Tibial nerve (tissue), 3 donors: ENCODE measurements at regions not wholly inside any gene's neighbourhood (a gene's known extent, or its start where the extent isn't known, plus 50 kb on each side); places are given as distances from the start of the nearest gene placed in this dataset.

Experiments
- POLR2A ChIP-seq, 2 donors: fragments of 450-650 bp; IDR thresholded peaks; one replicate each; pipeline ENCODE4 v1.6.1; 2017; ENCODE audit warnings: antibody characterized with exemption in 2 of 2, mild to moderate bottlenecking in 2 of 2, moderate library complexity in 2 of 2
- TF ChIP-seq, protein P1 (sequence below), 5 experiments: fragments of 200-600 bp in 3 of 5; fragments of 450-650 bp in 2 of 5; sonication (generic) in 3 of 5; IDR thresholded peaks; one replicate each; pipeline ENCODE4 v1.5.1; 2016 to 2019; ENCODE audit warnings: antibody characterized with exemption in 5 of 5, mild to moderate bottlenecking in 3 of 5, moderate library complexity in 2 of 5

DNA sequence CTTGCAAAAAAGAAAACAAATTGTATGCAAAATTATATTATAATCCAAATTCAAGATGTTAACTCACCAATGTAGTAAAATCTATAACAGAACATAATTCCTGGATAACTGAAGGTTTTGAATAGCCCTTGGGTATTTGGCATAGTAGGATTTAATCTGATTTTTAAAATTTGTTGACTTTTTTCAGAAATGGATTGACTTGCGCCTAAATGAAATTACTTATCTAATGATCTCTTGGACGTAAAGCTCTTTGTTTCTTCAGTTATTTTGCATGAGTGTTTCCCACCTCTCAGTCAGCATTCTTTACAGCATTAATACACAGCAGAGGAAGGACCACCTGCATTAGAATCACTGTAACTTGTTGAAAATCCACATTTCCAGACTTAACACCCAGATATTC, 169.6 kb downstream of the SEPTIN7 start:
- TF ChIP-seq, protein P1, sequence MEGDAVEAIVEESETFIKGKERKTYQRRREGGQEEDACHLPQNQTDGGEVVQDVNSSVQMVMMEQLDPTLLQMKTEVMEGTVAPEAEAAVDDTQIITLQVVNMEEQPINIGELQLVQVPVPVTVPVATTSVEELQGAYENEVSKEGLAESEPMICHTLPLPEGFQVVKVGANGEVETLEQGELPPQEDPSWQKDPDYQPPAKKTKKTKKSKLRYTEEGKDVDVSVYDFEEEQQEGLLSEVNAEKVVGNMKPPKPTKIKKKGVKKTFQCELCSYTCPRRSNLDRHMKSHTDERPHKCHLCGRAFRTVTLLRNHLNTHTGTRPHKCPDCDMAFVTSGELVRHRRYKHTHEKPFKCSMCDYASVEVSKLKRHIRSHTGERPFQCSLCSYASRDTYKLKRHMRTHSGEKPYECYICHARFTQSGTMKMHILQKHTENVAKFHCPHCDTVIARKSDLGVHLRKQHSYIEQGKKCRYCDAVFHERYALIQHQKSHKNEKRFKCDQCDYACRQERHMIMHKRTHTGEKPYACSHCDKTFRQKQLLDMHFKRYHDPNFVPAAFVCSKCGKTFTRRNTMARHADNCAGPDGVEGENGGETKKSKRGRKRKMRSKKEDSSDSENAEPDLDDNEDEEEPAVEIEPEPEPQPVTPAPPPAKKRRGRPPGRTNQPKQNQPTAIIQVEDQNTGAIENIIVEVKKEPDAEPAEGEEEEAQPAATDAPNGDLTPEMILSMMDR (IDR thresholded peaks at IDR 0.05), result no peak
- TF ChIP-seq POLR2A (IDR thresholded peaks at IDR 0.05), result no peak
